Suprapubic skin (tissue), 4 donors: ENCODE measurements at regions not wholly inside any gene's neighbourhood (a gene's known extent, or its start where the extent isn't known, plus 50 kb on each side); places are given as distances from the start of the nearest gene placed in this dataset.

ENCODE experiments used
- POLR2A ChIP-seq, 2 donors: fragments of 450-650 bp; IDR thresholded peaks; one replicate each; pipeline ENCODE4 v1.6.1; 2017; ENCODE audit warnings: antibody characterized with exemption in 2 of 2, mild to moderate bottlenecking in 2 of 2, moderate library complexity in 2 of 2
- POLR2AphosphoS5 ChIP-seq, 3 donors: sonication (generic); formaldehyde crosslinking; IDR thresholded peaks; one replicate each; pipeline ENCODE4 v1.6.1; 2017; ENCODE audit warnings: antibody characterized with exemption in 3 of 3
- TF ChIP-seq, protein P1 (sequence below), 2 donors: fragments of 200-600 bp in 1 of 2; fragments of 450-650 bp in 1 of 2; sonication (generic) in 1 of 2; IDR thresholded peaks; one replicate each; pipeline ENCODE4 v1.5.1; 2016 to 2019; ENCODE audit warnings: antibody characterized with exemption in 2 of 2, mild to moderate bottlenecking in 1 of 2, moderate library complexity in 1 of 2

DNA sequence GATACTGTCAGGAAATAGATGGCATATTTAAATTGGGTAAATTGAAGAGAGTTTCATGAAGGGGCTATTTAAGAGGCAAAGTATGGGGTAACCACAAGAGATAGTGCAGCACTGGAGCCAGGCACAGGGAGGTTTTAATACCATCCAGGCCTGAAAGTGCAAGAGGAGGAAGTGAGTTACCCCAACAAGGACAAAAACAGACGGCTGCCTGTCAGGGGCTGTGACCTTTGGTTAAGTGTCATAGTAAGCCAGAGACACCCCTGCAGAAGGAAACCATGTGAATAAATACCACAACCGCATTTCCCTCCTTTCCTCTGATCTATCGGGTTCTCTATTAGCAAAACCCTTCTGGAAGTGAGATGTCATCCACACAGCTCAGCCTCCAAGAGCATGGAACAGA, 122.0 kb upstream of the DHRS4 start:
- TF ChIP-seq, protein P1, sequence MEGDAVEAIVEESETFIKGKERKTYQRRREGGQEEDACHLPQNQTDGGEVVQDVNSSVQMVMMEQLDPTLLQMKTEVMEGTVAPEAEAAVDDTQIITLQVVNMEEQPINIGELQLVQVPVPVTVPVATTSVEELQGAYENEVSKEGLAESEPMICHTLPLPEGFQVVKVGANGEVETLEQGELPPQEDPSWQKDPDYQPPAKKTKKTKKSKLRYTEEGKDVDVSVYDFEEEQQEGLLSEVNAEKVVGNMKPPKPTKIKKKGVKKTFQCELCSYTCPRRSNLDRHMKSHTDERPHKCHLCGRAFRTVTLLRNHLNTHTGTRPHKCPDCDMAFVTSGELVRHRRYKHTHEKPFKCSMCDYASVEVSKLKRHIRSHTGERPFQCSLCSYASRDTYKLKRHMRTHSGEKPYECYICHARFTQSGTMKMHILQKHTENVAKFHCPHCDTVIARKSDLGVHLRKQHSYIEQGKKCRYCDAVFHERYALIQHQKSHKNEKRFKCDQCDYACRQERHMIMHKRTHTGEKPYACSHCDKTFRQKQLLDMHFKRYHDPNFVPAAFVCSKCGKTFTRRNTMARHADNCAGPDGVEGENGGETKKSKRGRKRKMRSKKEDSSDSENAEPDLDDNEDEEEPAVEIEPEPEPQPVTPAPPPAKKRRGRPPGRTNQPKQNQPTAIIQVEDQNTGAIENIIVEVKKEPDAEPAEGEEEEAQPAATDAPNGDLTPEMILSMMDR (IDR thresholded peaks at IDR 0.05), result no peak
- no peak for TF ChIP-seq POLR2AphosphoS5 (IDR thresholded peaks at IDR 0.05)
- no peak for TF ChIP-seq POLR2A (IDR thresholded peaks at IDR 0.05)
